ENCODE measurements at regions not wholly inside any gene's neighbourhood (a gene's known extent, or its start where the extent isn't known, plus 50 kb on each side); places are given as distances from the start of the nearest gene placed in this dataset.

DNA sequence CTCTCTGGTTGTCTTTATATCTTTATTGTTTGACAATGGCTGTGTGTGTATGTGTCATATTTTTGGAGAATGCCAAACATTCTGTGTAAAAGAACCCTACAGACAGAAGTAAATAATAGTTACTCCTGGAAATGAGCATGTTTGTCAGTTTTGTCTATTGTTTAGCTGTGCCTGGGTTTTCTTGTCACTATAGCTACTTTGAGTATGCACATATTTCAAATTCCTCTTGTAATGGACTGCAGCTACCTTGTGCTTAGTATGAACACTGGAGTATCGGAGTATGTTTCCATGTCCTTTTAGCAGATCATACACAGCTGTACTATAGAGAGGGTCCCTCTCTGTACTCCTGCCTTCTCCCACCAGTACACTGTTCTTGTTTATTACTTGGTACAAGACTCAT is 58.0 kb upstream of the DOCK10 start:
- FAIRE-seq (no peak), DNase-seq (ENCODE audit: insufficient read length, low spot score) (no peak)

DNA sequence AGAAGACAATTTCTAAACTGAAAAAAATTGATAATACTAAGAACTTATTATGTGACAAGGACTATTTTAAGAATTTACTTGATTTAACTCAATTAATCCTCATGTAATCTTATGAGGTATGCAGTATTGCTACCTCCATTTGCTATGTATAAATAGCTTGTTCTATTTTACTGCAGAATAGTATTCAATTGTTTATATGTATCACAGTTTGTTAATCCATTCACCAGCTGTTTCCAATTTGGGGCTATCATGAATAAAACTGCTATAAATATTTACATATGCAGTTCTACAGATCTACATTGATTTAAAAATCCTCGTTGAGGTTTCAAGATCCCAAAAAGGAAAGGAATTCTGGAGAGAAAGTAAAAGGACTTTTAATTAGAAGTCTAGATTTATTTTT is 54.8 kb upstream of the DOCK10 start:
- DNase-seq (ENCODE audit: insufficient read length, low spot score) (no peak), FAIRE-seq (no peak)
